HCT116 (cell line): ENCODE measurements at regions not wholly inside any gene's neighbourhood (a gene's known extent, or its start where the extent isn't known, plus 50 kb on each side); places are given as distances from the start of the nearest gene placed in this dataset.

Source experiments
- EGR1 ChIP-seq: IDR thresholded peaks from 2 replicates; pipeline ENCODE4 v1.6.1; 2012; ENCODE audit warnings: low read depth
- ZNF274 ChIP-seq: fragments of 200-500 bp; sonication (Bioruptor generic); IDR thresholded peaks from 2 replicates; pipeline ENCODE4 v1.6.1; 2014; ENCODE audit warnings: mild to moderate bottlenecking, low read depth, low read length, inconsistent platforms
- TF ChIP-seq, protein P1 (sequence below), 3 experiments: fragments of 200-600 bp in 1 of 3; sonication (generic) in 1 of 3; IDR thresholded peaks in 2 of 3; conservative IDR thresholded peaks in 1 of 3; 2 replicates each; pipeline ENCODE4 v1.5.1; 2012 to 2017; ENCODE audit warnings: low read depth in 2 of 3, low read length in 2 of 3, antibody characterized with exemption in 1 of 3, borderline replicate concordance in 1 of 3, control low read depth in 1 of 3, mild to moderate bottlenecking in 1 of 3, mixed read lengths in 1 of 3, mixed run types in 1 of 3, moderate library complexity in 1 of 3; ENCODE audit not compliant: insufficient read depth in 1 of 3
- TF ChIP-seq, protein P2 (sequence below): IDR thresholded peaks from 2 replicates; pipeline ENCODE4 v1.6.1; 2012; ENCODE audit warnings: low read depth
- TF ChIP-seq, protein P3 (sequence below): IDR thresholded peaks from 2 replicates; pipeline ENCODE4 v1.6.1; 2012

DNA sequence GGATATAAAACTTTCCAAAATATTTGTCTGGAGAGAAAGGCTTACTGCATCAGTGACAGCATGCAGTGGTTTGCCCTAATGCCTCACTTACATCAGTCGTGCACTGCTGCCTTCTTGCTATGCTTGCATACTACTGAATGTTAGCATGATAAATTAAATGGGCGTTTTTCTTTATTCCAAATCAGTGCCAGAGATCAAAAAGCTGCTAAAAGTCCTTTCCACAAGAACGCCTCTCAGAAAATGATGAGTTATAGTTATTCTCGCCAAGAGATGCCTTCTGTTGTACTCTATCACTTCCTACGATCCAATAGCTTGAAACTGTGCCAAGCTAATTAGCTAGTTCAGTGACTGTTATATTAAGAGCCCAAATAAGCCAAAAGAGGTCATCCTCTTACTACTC is 345.8 kb upstream of the ROBO2 start:
- TF ChIP-seq EGR1 (no peak), ZNF274 (no peak)
- TF ChIP-seq, protein P1, sequence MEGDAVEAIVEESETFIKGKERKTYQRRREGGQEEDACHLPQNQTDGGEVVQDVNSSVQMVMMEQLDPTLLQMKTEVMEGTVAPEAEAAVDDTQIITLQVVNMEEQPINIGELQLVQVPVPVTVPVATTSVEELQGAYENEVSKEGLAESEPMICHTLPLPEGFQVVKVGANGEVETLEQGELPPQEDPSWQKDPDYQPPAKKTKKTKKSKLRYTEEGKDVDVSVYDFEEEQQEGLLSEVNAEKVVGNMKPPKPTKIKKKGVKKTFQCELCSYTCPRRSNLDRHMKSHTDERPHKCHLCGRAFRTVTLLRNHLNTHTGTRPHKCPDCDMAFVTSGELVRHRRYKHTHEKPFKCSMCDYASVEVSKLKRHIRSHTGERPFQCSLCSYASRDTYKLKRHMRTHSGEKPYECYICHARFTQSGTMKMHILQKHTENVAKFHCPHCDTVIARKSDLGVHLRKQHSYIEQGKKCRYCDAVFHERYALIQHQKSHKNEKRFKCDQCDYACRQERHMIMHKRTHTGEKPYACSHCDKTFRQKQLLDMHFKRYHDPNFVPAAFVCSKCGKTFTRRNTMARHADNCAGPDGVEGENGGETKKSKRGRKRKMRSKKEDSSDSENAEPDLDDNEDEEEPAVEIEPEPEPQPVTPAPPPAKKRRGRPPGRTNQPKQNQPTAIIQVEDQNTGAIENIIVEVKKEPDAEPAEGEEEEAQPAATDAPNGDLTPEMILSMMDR (IDR thresholded peaks at IDR 0.05 in 2 of 3, conservative IDR thresholded peaks at IDR 0.05 in 1 of 3; ENCODE audit: borderline replicate concordance in 1 of 3, insufficient read depth in 1 of 3, low read depth in 2 of 3, low read length in 2 of 3), result no peak
- TF ChIP-seq, protein P2, sequence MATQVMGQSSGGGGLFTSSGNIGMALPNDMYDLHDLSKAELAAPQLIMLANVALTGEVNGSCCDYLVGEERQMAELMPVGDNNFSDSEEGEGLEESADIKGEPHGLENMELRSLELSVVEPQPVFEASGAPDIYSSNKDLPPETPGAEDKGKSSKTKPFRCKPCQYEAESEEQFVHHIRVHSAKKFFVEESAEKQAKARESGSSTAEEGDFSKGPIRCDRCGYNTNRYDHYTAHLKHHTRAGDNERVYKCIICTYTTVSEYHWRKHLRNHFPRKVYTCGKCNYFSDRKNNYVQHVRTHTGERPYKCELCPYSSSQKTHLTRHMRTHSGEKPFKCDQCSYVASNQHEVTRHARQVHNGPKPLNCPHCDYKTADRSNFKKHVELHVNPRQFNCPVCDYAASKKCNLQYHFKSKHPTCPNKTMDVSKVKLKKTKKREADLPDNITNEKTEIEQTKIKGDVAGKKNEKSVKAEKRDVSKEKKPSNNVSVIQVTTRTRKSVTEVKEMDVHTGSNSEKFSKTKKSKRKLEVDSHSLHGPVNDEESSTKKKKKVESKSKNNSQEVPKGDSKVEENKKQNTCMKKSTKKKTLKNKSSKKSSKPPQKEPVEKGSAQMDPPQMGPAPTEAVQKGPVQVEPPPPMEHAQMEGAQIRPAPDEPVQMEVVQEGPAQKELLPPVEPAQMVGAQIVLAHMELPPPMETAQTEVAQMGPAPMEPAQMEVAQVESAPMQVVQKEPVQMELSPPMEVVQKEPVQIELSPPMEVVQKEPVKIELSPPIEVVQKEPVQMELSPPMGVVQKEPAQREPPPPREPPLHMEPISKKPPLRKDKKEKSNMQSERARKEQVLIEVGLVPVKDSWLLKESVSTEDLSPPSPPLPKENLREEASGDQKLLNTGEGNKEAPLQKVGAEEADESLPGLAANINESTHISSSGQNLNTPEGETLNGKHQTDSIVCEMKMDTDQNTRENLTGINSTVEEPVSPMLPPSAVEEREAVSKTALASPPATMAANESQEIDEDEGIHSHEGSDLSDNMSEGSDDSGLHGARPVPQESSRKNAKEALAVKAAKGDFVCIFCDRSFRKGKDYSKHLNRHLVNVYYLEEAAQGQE, result no peak
- TF ChIP-seq, protein P3, sequence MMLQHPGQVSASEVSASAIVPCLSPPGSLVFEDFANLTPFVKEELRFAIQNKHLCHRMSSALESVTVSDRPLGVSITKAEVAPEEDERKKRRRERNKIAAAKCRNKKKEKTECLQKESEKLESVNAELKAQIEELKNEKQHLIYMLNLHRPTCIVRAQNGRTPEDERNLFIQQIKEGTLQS, result no peak
